ENCODE measurements at regions not wholly inside any gene's neighbourhood (a gene's known extent, or its start where the extent isn't known, plus 50 kb on each side); places are given as distances from the start of the nearest gene placed in this dataset.

GRCh38 chr13:59603646-59604045 lies 560.1 kb downstream of the DIAPH3 start:
- Mint-ChIP-seq H3K9me3 (peaks cover 0 to 16% of the 10 kb centered on the region in 2 donors), H3K27ac (no peak overlapping the region), H3K27me3 (peaks cover 10% of the 10 kb centered on the region), H3K4me3 (no peak overlapping the region), H3K4me1 (no peaks in the 10 kb centered on the region)
- DNase-seq = no peak
- ATAC-seq = no peak

GRCh38 chr13:59607172-59607571 lies 556.6 kb downstream of the DIAPH3 start:
- peaks cover 9% of the 10 kb centered on the region for H3K27me3 Mint-ChIP-seq
- no peak overlapping the region for H3K27ac Mint-ChIP-seq
- no peaks in the 10 kb centered on the region for H3K4me1 Mint-ChIP-seq
- H3K4me3 Mint-ChIP-seq = no peak overlapping the region
- DNase-seq = no peak
- no peak for ATAC-seq
- H3K9me3 Mint-ChIP-seq = no peaks in the 10 kb centered on the region

DNA sequence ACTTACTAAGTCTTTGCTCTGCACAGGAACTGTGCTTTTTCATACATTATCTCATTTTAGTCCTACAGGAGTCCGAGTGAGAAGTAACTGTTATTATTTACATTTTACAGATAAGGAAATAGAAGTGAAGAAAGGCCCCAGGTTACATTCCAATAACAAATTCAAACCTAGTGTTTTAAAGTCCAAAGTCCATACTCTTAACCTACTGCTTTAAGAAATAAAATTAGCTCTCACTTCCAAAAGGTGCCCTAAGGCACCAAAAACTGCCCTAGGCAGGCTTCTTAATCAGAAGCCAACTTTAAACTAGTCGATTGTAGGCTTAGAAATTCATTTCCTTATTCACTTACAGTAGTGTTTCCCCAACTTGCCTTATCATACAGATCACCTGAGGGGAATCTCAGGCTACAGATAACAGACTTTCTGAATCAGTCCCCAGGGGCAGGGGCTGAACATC lies 555.9 kb downstream of the DIAPH3 start:
- no peak for ATAC-seq
- Mint-ChIP-seq H3K9me3 (no peaks in the 10 kb centered on the region), H3K4me3 (no peak overlapping the region), H3K27ac (no peak overlapping the region), H3K4me1 (no peaks in the 10 kb centered on the region), H3K27me3 (peaks cover 3% of the 10 kb centered on the region)
- DNase-seq = no peak

DNA sequence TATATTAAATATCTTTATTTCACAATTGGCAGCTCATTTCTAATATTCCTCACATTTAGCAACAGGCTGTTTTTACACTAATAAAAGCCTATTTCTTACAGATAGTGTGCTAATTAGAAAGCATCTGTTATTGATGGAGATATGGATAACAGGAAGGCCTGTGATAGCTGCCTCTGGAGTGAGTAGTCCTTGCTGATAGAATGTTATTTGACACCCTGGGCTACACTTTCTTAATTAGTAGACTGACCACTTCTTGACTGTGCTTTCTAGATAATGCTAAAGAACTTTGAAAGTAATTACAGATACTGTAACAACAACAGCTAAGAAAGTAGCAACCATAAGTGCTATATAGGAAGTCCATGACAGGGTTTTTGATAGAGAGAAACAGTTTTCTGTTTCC lies 554.3 kb downstream of the DIAPH3 start:
- Mint-ChIP-seq H3K9me3 (no peaks in the 10 kb centered on the region), H3K27ac (no peak overlapping the region)

More for the DNA sequence above, 554.3 kb downstream of the DIAPH3 start:
- no peak for ATAC-seq
- no peaks in the 10 kb centered on the region for H3K27me3 Mint-ChIP-seq
- no peak for DNase-seq
- H3K4me1 Mint-ChIP-seq = no peaks in the 10 kb centered on the region
- H3K4me3 Mint-ChIP-seq = no peak overlapping the region
